ENCODE measurements at regions not wholly inside any gene's neighbourhood (a gene's known extent, or its start where the extent isn't known, plus 50 kb on each side); places are given as distances from the start of the nearest gene placed in this dataset.

DNA sequence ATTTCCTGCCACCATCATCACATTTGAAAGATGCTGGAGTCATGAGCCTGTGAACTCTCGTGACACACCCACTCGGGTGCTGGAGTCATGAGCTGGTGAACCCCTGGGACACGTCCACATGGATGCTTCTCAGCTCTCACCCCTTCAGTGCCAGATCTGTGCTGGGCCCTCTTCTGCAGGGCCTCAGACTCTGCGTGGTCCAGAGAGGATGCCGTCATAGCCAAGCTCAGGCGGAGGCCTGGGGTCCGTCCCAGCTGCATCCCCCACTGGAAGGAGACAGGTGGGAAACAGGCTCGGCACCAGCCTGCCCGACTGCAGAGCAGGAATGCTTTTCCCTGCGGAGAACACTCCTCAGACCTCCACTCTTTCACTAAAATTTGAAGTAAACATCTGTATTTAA, 156.5 kb upstream of the PPP2R2D start:
- TF ChIP-seq POLR2A (IDR thresholded peaks at IDR 0.05; ENCODE audit: low read depth, low read length), result no peak
- TF ChIP-seq, protein P1, sequence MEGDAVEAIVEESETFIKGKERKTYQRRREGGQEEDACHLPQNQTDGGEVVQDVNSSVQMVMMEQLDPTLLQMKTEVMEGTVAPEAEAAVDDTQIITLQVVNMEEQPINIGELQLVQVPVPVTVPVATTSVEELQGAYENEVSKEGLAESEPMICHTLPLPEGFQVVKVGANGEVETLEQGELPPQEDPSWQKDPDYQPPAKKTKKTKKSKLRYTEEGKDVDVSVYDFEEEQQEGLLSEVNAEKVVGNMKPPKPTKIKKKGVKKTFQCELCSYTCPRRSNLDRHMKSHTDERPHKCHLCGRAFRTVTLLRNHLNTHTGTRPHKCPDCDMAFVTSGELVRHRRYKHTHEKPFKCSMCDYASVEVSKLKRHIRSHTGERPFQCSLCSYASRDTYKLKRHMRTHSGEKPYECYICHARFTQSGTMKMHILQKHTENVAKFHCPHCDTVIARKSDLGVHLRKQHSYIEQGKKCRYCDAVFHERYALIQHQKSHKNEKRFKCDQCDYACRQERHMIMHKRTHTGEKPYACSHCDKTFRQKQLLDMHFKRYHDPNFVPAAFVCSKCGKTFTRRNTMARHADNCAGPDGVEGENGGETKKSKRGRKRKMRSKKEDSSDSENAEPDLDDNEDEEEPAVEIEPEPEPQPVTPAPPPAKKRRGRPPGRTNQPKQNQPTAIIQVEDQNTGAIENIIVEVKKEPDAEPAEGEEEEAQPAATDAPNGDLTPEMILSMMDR (IDR thresholded peaks at IDR 0.05; ENCODE audit: extremely low read depth in 1 of 2, insufficient read depth in 1 of 2, low read depth in 1 of 2, low read length in 2 of 2), result no peak
- no peak for TF ChIP-seq EZH2 (IDR thresholded peaks at IDR 0.05; ENCODE audit: borderline replicate concordance, low read depth, low read length, severe bottlenecking)
- TF ChIP-seq, protein P2, sequence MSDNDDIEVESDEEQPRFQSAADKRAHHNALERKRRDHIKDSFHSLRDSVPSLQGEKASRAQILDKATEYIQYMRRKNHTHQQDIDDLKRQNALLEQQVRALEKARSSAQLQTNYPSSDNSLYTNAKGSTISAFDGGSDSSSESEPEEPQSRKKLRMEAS (IDR thresholded peaks at IDR 0.05; ENCODE audit: insufficient read depth, insufficient read length), result no peak
